IPS-NIHi11 (cell line): ENCODE measurements at regions not wholly inside any gene's neighbourhood (a gene's known extent, or its start where the extent isn't known, plus 50 kb on each side); places are given as distances from the start of the nearest gene placed in this dataset.

ENCODE experiments used
- DNase-seq: peaks from one replicate; pipeline ENCODE4 v3.0.0; 2012; ENCODE audit warnings: mixed read lengths, low spot score

- no peak for DNase-seq
Measured at GRCh38 chr9:89999534-90000370, 394.9 kb downstream of the GADD45G start.

DNA sequence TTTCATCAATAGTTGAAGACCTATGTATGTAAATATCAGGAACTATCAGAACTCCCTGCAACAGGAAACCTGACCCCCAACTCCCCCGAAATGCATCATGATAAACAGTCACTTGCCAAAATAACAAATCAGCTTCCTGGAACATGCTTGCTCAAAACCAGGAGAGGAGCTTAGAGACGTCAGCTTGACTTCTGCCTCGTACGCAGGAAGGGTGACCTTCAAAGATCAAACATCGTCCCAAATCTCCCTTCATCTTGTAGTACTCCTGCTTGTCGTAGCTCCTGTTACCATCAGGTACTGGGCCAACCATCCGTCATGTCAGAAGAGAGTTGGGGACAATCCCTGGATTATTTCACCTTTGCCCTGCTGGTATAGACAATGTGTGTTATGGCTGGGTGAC lies 396.1 kb downstream of the GADD45G start:
- no peak for DNase-seq

GRCh38 chr9:90001747-90002146 lies 396.9 kb downstream of the GADD45G start:
- no peak for DNase-seq

- DNase-seq: no peak
Measured at GRCh38 chr9:90002397-90003271, 397.8 kb downstream of the GADD45G start.

DNA sequence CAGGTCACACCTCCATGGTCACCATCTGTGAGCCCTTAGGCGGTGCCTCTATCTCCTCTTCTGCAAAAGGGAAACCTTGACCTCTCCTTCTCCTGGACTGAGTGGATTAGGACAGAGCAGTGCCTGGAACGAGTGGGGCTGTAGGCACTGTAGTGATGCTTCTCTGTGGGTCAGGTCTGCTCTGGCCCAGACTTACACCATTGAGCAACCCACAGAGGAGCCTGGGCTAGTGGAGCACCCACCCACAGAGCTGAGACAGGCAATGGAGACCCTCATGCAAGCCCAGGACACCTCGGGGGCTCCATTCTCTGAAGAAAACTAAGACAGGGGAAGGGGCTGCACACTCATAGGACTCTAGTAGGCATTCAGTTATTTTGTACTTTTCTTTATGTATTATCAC lies 400.6 kb downstream of the GADD45G start:
- DNase-seq: no peak

DNA sequence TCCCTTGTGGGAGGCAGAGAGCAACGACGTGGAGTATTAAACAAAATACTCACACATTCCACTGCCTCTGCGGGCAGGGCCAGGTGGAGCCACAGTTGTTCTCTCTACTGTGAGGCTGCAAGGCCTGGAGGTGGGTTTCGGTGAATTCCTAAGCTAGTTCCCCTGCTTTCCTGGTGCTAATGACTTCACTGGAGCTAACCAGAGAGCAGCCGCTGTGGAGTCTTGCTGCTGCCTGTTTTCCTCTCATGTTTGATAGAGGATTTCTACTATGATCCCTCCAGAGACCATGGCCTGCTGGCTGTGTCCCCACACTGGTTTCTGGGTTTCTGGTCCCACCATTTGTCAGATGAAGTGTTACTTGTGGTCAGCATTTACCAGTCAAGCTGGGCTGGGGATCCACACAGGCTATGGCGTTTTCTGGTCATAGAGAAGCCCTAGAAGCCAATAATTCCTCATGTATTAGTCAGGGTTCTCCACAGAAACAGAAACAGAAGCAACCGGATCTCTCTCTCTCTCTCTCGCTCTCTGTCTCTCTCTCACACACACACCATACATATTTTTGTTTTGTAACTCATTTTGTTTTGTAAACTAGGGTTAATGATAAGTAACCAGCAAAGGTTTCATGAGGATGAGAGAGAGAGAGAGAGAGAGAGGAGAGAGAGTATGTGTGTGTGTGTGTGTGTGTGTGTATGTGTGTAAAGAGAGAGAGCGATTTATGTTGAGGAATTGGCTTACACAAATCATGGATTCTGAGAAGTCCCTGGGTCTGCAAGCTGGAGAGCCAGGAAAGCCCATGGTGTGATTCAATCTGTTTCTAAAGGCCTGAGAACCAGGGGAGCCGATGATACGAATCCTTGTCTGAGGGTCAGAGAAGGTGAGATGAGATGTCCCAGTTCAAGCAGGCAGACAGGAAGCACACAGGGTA lies 403.0 kb downstream of the GADD45G start:
- DNase-seq: no peak

- no peak for DNase-seq
Measured at GRCh38 chr9:90009447-90009846, 404.6 kb downstream of the GADD45G start.

DNA sequence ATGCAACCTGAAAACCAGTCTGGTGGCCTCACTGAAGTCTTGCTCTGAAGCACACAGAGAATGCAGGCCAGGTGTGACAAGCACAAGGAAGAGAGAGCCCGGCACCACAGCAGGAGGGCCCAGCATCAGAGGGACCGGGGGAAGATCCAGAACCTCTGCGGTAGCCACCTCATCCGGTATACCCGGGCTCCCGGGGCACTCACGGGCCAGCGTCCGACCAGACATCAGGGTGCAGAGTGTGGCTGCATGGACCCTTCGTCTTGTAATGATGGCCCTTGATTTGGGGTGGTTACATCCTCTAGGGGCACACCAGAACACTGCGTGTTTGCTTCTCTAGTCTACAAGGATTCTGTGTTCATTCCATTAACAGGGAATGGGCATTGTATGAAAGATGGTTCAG lies 406.0 kb downstream of the GADD45G start:
- no peak for DNase-seq

- no peak for DNase-seq
Measured at GRCh38 chr9:90012949-90013348, 408.1 kb downstream of the GADD45G start.

GRCh38 chr9:90013778-90014177 lies 409.0 kb downstream of the GADD45G start:
- no peak for DNase-seq

- DNase-seq: no peak
Measured at GRCh38 chr9:90014421-90014820, 409.6 kb downstream of the GADD45G start.

- DNase-seq: no peak
Measured at GRCh38 chr9:90016272-90016671, 411.5 kb downstream of the GADD45G start.

DNA sequence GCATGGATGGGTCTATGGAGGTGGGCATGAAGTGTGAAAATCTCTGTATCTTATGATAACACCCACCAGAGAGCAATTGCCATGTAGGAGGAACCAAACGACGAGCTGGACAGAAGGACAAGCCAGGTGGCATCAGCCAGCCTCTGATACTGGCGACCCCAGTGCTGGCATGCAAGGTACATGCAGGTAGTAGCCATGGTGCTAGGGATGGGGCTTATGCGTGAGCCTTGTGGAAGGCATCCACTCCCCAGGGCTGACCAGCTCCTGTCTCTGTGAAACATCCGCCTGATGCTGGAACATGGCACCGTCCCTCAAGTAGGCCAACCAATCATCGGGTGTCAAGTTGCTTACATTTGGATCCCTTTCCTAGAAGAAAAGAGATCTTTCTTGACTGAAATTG lies 412.9 kb downstream of the GADD45G start:
- DNase-seq: no peak

GRCh38 chr9:90018688-90019087 lies 413.9 kb downstream of the GADD45G start:
- DNase-seq: no peak

- no peak for DNase-seq
Measured at GRCh38 chr9:90019626-90020025, 414.8 kb downstream of the GADD45G start.

GRCh38 chr9:90020276-90020871 lies 415.6 kb downstream of the GADD45G start:
- DNase-seq: no peak

DNA sequence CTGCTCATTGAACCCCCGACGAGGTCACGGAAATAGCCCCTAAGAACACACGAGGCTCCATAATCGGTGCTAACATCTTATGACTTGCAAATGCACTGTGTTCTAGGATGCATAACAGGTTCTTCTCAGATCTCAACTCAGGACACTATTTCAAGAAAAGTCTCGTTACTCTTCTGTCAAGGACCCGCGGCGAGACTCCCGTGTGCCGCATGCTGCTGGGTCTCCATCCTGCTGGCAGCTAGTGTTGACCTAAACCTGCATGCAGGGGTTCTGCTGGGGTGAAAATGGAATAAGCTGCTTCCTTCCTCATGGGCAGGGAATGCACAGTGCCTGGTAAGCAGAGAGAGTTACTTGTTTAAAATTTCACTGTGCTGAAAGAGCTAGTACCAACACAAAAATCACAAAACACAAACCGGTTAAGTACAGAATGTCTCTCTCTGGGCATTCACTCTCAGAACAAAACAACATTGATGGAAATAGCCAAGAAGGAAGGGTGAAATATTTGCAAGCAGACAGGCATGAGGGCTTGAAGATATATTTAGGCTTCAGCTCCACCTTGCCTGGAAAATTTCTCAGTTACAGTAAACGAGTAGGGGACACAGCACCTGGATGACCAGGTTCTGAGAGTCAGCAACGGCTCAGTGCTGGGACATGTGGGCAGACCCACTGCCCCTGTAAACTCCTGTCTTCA lies 416.5 kb downstream of the GADD45G start:
- DNase-seq: no peak

- no peak for DNase-seq
Measured at GRCh38 chr9:90022474-90022873, 417.7 kb downstream of the GADD45G start.

DNA sequence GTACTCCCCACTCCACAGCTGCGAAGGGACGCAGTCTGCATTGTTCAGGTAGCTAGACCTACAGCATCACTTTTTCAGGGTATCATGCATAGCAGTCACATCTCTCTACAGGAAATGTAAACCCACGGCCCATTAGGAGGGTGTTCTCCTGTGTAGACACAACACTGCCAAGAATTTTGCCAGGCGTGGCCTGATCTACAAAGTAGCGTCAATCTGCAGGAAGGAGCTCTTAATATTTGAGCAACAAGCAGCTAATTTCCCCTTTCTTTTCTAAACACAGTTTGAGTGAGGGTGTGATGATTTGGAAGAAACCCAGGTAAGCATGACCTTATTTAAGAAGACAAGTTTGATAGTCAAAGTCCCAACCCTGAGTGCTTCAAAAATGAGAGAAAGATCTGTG lies 419.0 kb downstream of the GADD45G start:
- no peak for DNase-seq

DNA sequence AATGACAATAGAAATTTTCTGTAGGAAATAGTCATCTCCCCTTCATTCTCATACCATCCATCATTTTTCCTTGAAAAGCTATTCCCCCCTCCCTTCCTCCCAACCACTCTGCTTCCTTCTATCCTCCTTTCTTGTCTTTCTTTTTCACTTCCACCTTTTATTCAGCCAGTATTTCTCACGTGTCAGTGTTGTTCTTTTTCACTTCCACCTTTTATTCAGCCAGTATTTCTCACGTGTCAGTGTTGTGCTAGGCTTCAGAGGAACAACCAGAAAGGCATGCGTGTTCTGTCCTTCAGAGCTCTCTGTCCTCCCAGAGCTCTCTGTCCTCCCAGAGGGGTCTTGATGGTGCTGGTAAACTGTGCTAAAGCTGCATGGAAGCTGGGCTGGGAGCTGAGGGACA lies 419.6 kb downstream of the GADD45G start:
- no peak for DNase-seq

DNA sequence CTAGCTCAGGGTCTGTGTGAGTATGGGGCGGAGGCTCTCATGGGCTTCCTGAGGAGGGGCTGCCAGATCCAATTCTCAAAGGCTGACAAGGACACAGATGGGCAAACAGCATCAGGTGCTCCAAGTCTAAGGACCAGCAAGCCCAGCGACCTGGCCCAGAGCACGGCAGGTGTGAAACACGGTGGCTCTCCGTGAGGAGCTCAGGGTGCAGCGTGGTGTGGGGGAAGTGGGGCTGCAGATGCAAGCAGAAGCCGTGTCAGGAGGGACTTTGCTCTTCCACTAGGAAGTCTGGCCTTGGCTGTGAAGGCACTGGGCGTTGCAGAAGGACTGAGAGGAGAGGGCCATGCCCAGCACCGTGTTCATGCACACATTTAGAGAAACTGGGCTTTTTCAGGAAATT lies 420.0 kb downstream of the GADD45G start:
- no peak for DNase-seq
